DOHH2 (cell line): ENCODE measurements at regions not wholly inside any gene's neighbourhood (a gene's known extent, or its start where the extent isn't known, plus 50 kb on each side); places are given as distances from the start of the nearest gene placed in this dataset.

ENCODE experiments used
- EZH2phosphoT487 ChIP-seq: fragments of 200-600 bp; sonication (generic); IDR thresholded peaks from 2 replicates; pipeline ENCODE4 v1.6.1; 2017; ENCODE audit warnings: borderline replicate concordance, mild to moderate bottlenecking, antibody characterized with exemption, low read length, moderate library complexity, mixed read lengths
- TF ChIP-seq, protein P1 (sequence below): fragments of 200-600 bp; sonication (generic); IDR thresholded peaks from one replicate; pipeline ENCODE4 v1.5.1; 2014; ENCODE audit warnings: antibody characterized with exemption, mild to moderate bottlenecking, low read depth, low read length; ENCODE audit not compliant: poor library complexity, severe bottlenecking

DNA sequence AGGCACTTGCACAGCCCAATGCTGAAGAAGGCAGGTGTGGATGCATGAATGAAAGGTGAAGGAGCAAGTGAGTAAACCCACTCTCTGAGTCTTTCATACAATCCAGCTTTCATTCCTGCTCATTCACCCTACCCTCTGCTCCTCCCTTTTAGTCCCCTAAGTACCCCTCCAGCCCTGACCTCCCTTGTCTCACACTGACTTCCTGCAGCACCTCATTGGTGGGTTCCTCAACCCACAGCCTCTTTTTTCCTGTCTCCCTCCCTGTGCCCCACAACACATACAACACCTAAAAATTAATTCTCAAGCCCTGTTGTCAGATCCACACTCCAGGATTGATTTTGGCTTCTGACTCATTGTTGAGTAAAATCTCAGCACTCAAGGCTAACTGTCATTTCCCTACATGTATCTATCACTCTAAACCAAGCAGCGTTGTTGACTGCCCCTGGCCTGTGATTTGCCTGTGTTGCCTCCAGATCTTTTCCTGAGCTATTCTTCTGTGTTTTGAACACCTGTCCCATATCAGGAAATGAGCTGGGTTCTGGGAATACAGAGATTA is 177.3 kb upstream of the SERP2 start:
- TF ChIP-seq, protein P1, sequence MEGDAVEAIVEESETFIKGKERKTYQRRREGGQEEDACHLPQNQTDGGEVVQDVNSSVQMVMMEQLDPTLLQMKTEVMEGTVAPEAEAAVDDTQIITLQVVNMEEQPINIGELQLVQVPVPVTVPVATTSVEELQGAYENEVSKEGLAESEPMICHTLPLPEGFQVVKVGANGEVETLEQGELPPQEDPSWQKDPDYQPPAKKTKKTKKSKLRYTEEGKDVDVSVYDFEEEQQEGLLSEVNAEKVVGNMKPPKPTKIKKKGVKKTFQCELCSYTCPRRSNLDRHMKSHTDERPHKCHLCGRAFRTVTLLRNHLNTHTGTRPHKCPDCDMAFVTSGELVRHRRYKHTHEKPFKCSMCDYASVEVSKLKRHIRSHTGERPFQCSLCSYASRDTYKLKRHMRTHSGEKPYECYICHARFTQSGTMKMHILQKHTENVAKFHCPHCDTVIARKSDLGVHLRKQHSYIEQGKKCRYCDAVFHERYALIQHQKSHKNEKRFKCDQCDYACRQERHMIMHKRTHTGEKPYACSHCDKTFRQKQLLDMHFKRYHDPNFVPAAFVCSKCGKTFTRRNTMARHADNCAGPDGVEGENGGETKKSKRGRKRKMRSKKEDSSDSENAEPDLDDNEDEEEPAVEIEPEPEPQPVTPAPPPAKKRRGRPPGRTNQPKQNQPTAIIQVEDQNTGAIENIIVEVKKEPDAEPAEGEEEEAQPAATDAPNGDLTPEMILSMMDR = no peak
- no peak for TF ChIP-seq EZH2phosphoT487
